ENCODE measurements at regions not wholly inside any gene's neighbourhood (a gene's known extent, or its start where the extent isn't known, plus 50 kb on each side); places are given as distances from the start of the nearest gene placed in this dataset.

- Mint-ChIP-seq H3K36me3 (ENCODE audit: low read depth) (no peaks in the 10 kb centered on the region), H3K27me3 (peaks cover 26% of the 10 kb centered on the region), H3K4me3 (no peak overlapping the region), H3K9me3 (peaks cover 2% of the 10 kb centered on the region), H3K27ac (no peak overlapping the region), H3K4me1 (ENCODE audit: low read depth) (peaks cover 2% of the 10 kb centered on the region)
- DNase-seq = no peak
- ChIA-PET POLR2A (no interaction called here), CTCF (no interaction called here)
- no peak for ATAC-seq
- intact Hi-C loops (cut with micrococcal nuclease) = loop anchor here (10.0 kb wide), 1 partner anchor 164 kb away; no protein-coding TSS in a partner anchor
- TF ChIP-seq, protein P1, sequence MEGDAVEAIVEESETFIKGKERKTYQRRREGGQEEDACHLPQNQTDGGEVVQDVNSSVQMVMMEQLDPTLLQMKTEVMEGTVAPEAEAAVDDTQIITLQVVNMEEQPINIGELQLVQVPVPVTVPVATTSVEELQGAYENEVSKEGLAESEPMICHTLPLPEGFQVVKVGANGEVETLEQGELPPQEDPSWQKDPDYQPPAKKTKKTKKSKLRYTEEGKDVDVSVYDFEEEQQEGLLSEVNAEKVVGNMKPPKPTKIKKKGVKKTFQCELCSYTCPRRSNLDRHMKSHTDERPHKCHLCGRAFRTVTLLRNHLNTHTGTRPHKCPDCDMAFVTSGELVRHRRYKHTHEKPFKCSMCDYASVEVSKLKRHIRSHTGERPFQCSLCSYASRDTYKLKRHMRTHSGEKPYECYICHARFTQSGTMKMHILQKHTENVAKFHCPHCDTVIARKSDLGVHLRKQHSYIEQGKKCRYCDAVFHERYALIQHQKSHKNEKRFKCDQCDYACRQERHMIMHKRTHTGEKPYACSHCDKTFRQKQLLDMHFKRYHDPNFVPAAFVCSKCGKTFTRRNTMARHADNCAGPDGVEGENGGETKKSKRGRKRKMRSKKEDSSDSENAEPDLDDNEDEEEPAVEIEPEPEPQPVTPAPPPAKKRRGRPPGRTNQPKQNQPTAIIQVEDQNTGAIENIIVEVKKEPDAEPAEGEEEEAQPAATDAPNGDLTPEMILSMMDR (IDR thresholded peaks at IDR 0.05) = no peak
These were observed 169.6 kb upstream of the SIX2 start for GRCh38 chr2:45178854-45179253.

GRCh38 chr2:45178359-45178758 is 169.1 kb upstream of the SIX2 start:
- TF ChIP-seq, protein P1 (IDR thresholded peaks at IDR 0.05) = no peak
- ChIA-PET POLR2A (no interaction called here), CTCF (no interaction called here)
- DNase-seq (no peak), ATAC-seq (no peak)
- Mint-ChIP-seq H3K9me3 (peaks cover 2% of the 10 kb centered on the region), H3K27ac (no peak overlapping the region), H3K36me3 (ENCODE audit: low read depth) (no peaks in the 10 kb centered on the region), H3K27me3 (peaks cover 29% of the 10 kb centered on the region), H3K4me1 (ENCODE audit: low read depth) (peaks cover 2% of the 10 kb centered on the region), H3K4me3 (no peak overlapping the region)
- intact Hi-C loops (cut with micrococcal nuclease) = loop anchor here (10.0 kb wide), 1 partner anchor 164 kb away; no protein-coding TSS in a partner anchor

GRCh38 chr2:45177870-45178269 is 168.6 kb upstream of the SIX2 start:
- H3K27me3 Mint-ChIP-seq = peaks cover 32% of the 10 kb centered on the region
- no peaks in the 10 kb centered on the region for H3K36me3 Mint-ChIP-seq (ENCODE audit: low read depth)
- no peak for DNase-seq
- ATAC-seq = no peak
- ChIA-PET POLR2A (no interaction called here), CTCF (no interaction called here)
- peaks cover 2% of the 10 kb centered on the region for H3K9me3 Mint-ChIP-seq
- no peak overlapping the region for H3K27ac Mint-ChIP-seq
- no peak overlapping the region for H3K4me3 Mint-ChIP-seq
- intact Hi-C loops (cut with micrococcal nuclease) = loop anchor here (10.0 kb wide), 1 partner anchor 163 kb away; no protein-coding TSS in a partner anchor
- TF ChIP-seq, protein P1 (IDR thresholded peaks at IDR 0.05) = no peak
- peaks cover 2% of the 10 kb centered on the region for H3K4me1 Mint-ChIP-seq (ENCODE audit: low read depth)

DNA sequence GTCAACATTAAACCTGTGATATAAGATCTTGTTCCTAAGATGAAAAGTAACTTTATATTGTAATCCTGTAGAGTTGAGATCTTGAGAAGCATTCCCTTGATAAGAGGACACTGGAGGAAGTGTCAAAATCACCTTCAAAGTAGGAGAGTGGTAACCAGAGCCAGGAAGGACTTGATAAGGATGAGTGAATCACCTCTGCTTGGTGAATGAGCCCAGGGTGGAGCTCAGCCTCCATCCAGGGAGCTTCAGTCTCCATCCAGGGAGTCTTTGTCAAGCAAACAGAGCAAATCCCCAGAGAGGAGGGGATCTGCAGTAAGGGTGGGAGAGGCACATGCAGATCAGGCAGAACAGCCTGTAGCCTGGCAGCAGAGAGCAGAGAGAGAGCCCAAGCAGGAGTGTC is 167.1 kb upstream of the SIX2 start:
- POLR2A ChIA-PET = no interaction called here
- DNase-seq (no peak), ATAC-seq (no peak)
- H3K4me1 Mint-ChIP-seq (ENCODE audit: low read depth) = peaks cover 2% of the 10 kb centered on the region
- no peak overlapping the region for H3K27ac Mint-ChIP-seq
- no peak overlapping the region for H3K4me3 Mint-ChIP-seq
- no peaks in the 10 kb centered on the region for H3K36me3 Mint-ChIP-seq (ENCODE audit: low read depth)
- CTCF ChIA-PET = no interaction called here
- TF ChIP-seq, protein P1 (IDR thresholded peaks at IDR 0.05) = no peak
- intact Hi-C loops (cut with micrococcal nuclease) = loop anchor here (10.0 kb wide), 1 partner anchor 162 kb away; no protein-coding TSS in a partner anchor
- peaks cover 37% of the 10 kb centered on the region for H3K27me3 Mint-ChIP-seq
- peaks cover 2% of the 10 kb centered on the region for H3K9me3 Mint-ChIP-seq

GRCh38 chr2:45173513-45173912 is 164.3 kb upstream of the SIX2 start:
- peaks cover 50% of the 10 kb centered on the region for H3K27me3 Mint-ChIP-seq
- H3K27ac Mint-ChIP-seq = no peak overlapping the region
- peaks cover 4% of the 10 kb centered on the region for H3K4me1 Mint-ChIP-seq (ENCODE audit: low read depth)
- H3K36me3 Mint-ChIP-seq (ENCODE audit: low read depth) = no peaks in the 10 kb centered on the region
- ATAC-seq (no peak), DNase-seq (no peak)
- ChIA-PET CTCF (interaction anchor here (1.3 kb wide), 1 partner anchor 192 kb away, joined by 3 read pairs; no protein-coding TSS in a partner anchor), POLR2A (interaction anchor here (0.8 kb wide), 1 partner anchor 193 kb away, joined by 3 read pairs; no protein-coding TSS in a partner anchor)
- no peak overlapping the region for H3K4me3 Mint-ChIP-seq
- peaks cover 2% of the 10 kb centered on the region for H3K9me3 Mint-ChIP-seq
- intact Hi-C loops (cut with micrococcal nuclease) = loop anchor here (10.0 kb wide), 1 partner anchor 159 kb away; no protein-coding TSS in a partner anchor
- TF ChIP-seq, protein P1 (IDR thresholded peaks at IDR 0.05) = no peak
